HG03064 (cell line): ENCODE measurements at regions not wholly inside any gene's neighbourhood (a gene's known extent, or its start where the extent isn't known, plus 50 kb on each side); places are given as distances from the start of the nearest gene placed in this dataset.
"Not testable (repeated sequence)": the region's sequence is repeated elsewhere in the genome, so short reads cannot be mapped to it uniquely, and the experiment has no call there.

Experiments used
- ATAC-seq: cut with Tn5 transposase; IDR thresholded peaks from one replicate; pipeline ENCODE4 v1.9.1; 2021; ENCODE audit warnings: low read depth; ENCODE audit not compliant: unreplicated experiment

- ATAC-seq: no peak
Measured at GRCh38 chr2:144924827-144925226, 404.9 kb upstream of the ZEB2 start.

GRCh38 chr2:144922519-144922918 lies 402.6 kb upstream of the ZEB2 start:
- ATAC-seq: no peak

GRCh38 chr2:144920755-144921530 lies 401.0 kb upstream of the ZEB2 start:
- ATAC-seq: no peak

- ATAC-seq: no peak
Measured at GRCh38 chr2:144914622-144915318, 394.9 kb upstream of the ZEB2 start.

GRCh38 chr2:144914113-144914512 lies 394.2 kb upstream of the ZEB2 start:
- ATAC-seq: no peak

- no peak for ATAC-seq
Measured at GRCh38 chr2:144912206-144912605, 392.3 kb upstream of the ZEB2 start.

- ATAC-seq: no peak
Measured at GRCh38 chr2:144905956-144906355, 386.0 kb upstream of the ZEB2 start.

- ATAC-seq: no peak
Measured at GRCh38 chr2:144904612-144905011, 384.7 kb upstream of the ZEB2 start.

- not testable (repeated sequence) for ATAC-seq
Measured at GRCh38 chr2:144903045-144903444, 383.1 kb upstream of the ZEB2 start.

GRCh38 chr2:144901386-144901785 lies 381.5 kb upstream of the ZEB2 start:
- ATAC-seq: not testable (repeated sequence)

GRCh38 chr2:144896341-144896740 lies 376.4 kb upstream of the ZEB2 start:
- ATAC-seq: no peak

GRCh38 chr2:144894612-144895599 lies 375.0 kb upstream of the ZEB2 start:
- no peak for ATAC-seq

- no peak for ATAC-seq
Measured at GRCh38 chr2:144893464-144893863, 373.5 kb upstream of the ZEB2 start.

- ATAC-seq: no peak
Measured at GRCh38 chr2:144890828-144891227, 370.9 kb upstream of the ZEB2 start.

GRCh38 chr2:144889348-144889747 lies 369.4 kb upstream of the ZEB2 start:
- ATAC-seq: no peak

GRCh38 chr2:144886862-144887261 lies 366.9 kb upstream of the ZEB2 start:
- ATAC-seq: no peak

- ATAC-seq: no peak
Measured at GRCh38 chr2:144877893-144878292, 358.0 kb upstream of the ZEB2 start.

- no peak for ATAC-seq
Measured at GRCh38 chr2:144876013-144876412, 356.1 kb upstream of the ZEB2 start.

GRCh38 chr2:144875290-144875969 lies 355.5 kb upstream of the ZEB2 start:
- ATAC-seq: no peak

GRCh38 chr2:144865670-144866069 lies 345.8 kb upstream of the ZEB2 start:
- no peak for ATAC-seq
